ENCODE measurements at regions not wholly inside any gene's neighbourhood (a gene's known extent, or its start where the extent isn't known, plus 50 kb on each side); places are given as distances from the start of the nearest gene placed in this dataset.

GRCh38 chr2:63658176-63658968 lies 69.6 kb downstream of the MDH1 start:
- Histone ChIP-seq H3K36me3 (ENCODE audit: insufficient read depth, low read length) (no peaks in the 10 kb centered on the region), H3K4me2 (ENCODE audit: low read length) (no peak overlapping the region), H3K9me3 (replicated peaks; ENCODE audit: low read length) (no peaks in the 10 kb centered on the region), H3K4me3 (ENCODE audit: low read length) (no peak overlapping the region), H3K9ac (ENCODE audit: low read depth, low read length) (no peak overlapping the region), H3K27me3 (ENCODE audit: control insufficient read depth, insufficient read depth, low read length) (no peaks in the 10 kb centered on the region), H3K4me1 (ENCODE audit: control insufficient read depth, insufficient read depth, low read length) (peaks cover 29% of the 10 kb centered on the region)

- H3K27me3 ChIP-seq (ENCODE audit: control insufficient read depth, insufficient read depth, low read length), result no peaks in the 10 kb centered on the region
- H3K4me3 ChIP-seq (ENCODE audit: low read length), result no peak overlapping the region
- H3K4me2 ChIP-seq (ENCODE audit: low read length), result no peak overlapping the region
Measured at GRCh38 chr2:63660060-63660459, 71.3 kb downstream of the MDH1 start.

GRCh38 chr2:63661076-63661475 lies 72.3 kb downstream of the MDH1 start:
- peak overlapping the region; percentile 2 for H3K9ac ChIP-seq (ENCODE audit: low read depth, low read length)
- H3K9me3 ChIP-seq (replicated peaks; ENCODE audit: low read length), result no peaks in the 10 kb centered on the region
- H3K4me3 ChIP-seq (ENCODE audit: low read length), result no peak overlapping the region
- no peaks in the 10 kb centered on the region for H3K36me3 ChIP-seq (ENCODE audit: insufficient read depth, low read length)
- peaks cover 42% of the 10 kb centered on the region for H3K4me1 ChIP-seq (ENCODE audit: control insufficient read depth, insufficient read depth, low read length)
- H3K4me2 ChIP-seq (ENCODE audit: low read length), result peak overlapping the region; percentile 14
- no peaks in the 10 kb centered on the region for H3K27me3 ChIP-seq (ENCODE audit: control insufficient read depth, insufficient read depth, low read length)

More at GRCh38 chr2:63660060-63660459, 71.3 kb downstream of the MDH1 start:
- H3K36me3 ChIP-seq (ENCODE audit: insufficient read depth, low read length), result no peaks in the 10 kb centered on the region
- peaks cover 32% of the 10 kb centered on the region for H3K4me1 ChIP-seq (ENCODE audit: control insufficient read depth, insufficient read depth, low read length)
- no peak overlapping the region for H3K9ac ChIP-seq (ENCODE audit: low read depth, low read length)
- H3K9me3 ChIP-seq (replicated peaks; ENCODE audit: low read length), result no peaks in the 10 kb centered on the region

- Histone ChIP-seq H3K27me3 (ENCODE audit: control insufficient read depth, insufficient read depth, low read length) (no peaks in the 10 kb centered on the region), H3K9ac (ENCODE audit: low read depth, low read length) (no peak overlapping the region), H3K4me3 (ENCODE audit: low read length) (no peak overlapping the region), H3K4me2 (ENCODE audit: low read length) (no peak overlapping the region), H3K36me3 (ENCODE audit: insufficient read depth, low read length) (no peaks in the 10 kb centered on the region), H3K9me3 (replicated peaks; ENCODE audit: low read length) (no peaks in the 10 kb centered on the region), H3K4me1 (ENCODE audit: control insufficient read depth, insufficient read depth, low read length) (peaks cover 49% of the 10 kb centered on the region)
Measured at GRCh38 chr2:63662028-63662804, 73.5 kb downstream of the MDH1 start.

GRCh38 chr2:63663013-63663864 lies 74.5 kb downstream of the MDH1 start:
- Histone ChIP-seq H3K4me1 (ENCODE audit: control insufficient read depth, insufficient read depth, low read length) (peaks cover 49% of the 10 kb centered on the region), H3K4me2 (ENCODE audit: low read length) (no peak overlapping the region), H3K36me3 (ENCODE audit: insufficient read depth, low read length) (no peaks in the 10 kb centered on the region), H3K9ac (ENCODE audit: low read depth, low read length) (no peak overlapping the region), H3K27me3 (ENCODE audit: control insufficient read depth, insufficient read depth, low read length) (no peaks in the 10 kb centered on the region), H3K4me3 (ENCODE audit: low read length) (no peak overlapping the region), H3K9me3 (replicated peaks; ENCODE audit: low read length) (no peaks in the 10 kb centered on the region)

- no peak overlapping the region for H3K9ac ChIP-seq (ENCODE audit: low read depth, low read length)
- peaks cover 45% of the 10 kb centered on the region for H3K4me1 ChIP-seq (ENCODE audit: control insufficient read depth, insufficient read depth, low read length)
- no peaks in the 10 kb centered on the region for H3K9me3 ChIP-seq (replicated peaks; ENCODE audit: low read length)
- no peaks in the 10 kb centered on the region for H3K36me3 ChIP-seq (ENCODE audit: insufficient read depth, low read length)
- no peaks in the 10 kb centered on the region for H3K27me3 ChIP-seq (ENCODE audit: control insufficient read depth, insufficient read depth, low read length)
- no peak overlapping the region for H3K4me2 ChIP-seq (ENCODE audit: low read length)
- no peak overlapping the region for H3K4me3 ChIP-seq (ENCODE audit: low read length)
Measured at GRCh38 chr2:63665091-63665490, 76.3 kb downstream of the MDH1 start.

GRCh38 chr2:63665846-63666475 lies 77.2 kb downstream of the MDH1 start:
- Histone ChIP-seq H3K27me3 (ENCODE audit: control insufficient read depth, insufficient read depth, low read length) (no peaks in the 10 kb centered on the region), H3K36me3 (ENCODE audit: insufficient read depth, low read length) (no peaks in the 10 kb centered on the region), H3K4me1 (ENCODE audit: control insufficient read depth, insufficient read depth, low read length) (peaks cover 39% of the 10 kb centered on the region), H3K9me3 (replicated peaks; ENCODE audit: low read length) (no peaks in the 10 kb centered on the region), H3K4me2 (ENCODE audit: low read length) (peak overlapping the region; percentile 44), H3K4me3 (ENCODE audit: low read length) (no peak overlapping the region), H3K9ac (ENCODE audit: low read depth, low read length) (peak overlapping the region; percentile 36)

- no peaks in the 10 kb centered on the region for H3K36me3 ChIP-seq (ENCODE audit: insufficient read depth, low read length)
- no peak overlapping the region for H3K4me3 ChIP-seq (ENCODE audit: low read length)
- H3K4me2 ChIP-seq (ENCODE audit: low read length), result no peak overlapping the region
- H3K27me3 ChIP-seq (ENCODE audit: control insufficient read depth, insufficient read depth, low read length), result no peaks in the 10 kb centered on the region
- H3K9ac ChIP-seq (ENCODE audit: low read depth, low read length), result no peak overlapping the region
- peaks cover 30% of the 10 kb centered on the region for H3K4me1 ChIP-seq (ENCODE audit: control insufficient read depth, insufficient read depth, low read length)
- H3K9me3 ChIP-seq (replicated peaks; ENCODE audit: low read length), result no peaks in the 10 kb centered on the region
Measured at GRCh38 chr2:63667132-63667700, 78.5 kb downstream of the MDH1 start.

- H3K4me3 ChIP-seq (ENCODE audit: low read length), result no peak overlapping the region
- H3K36me3 ChIP-seq (ENCODE audit: insufficient read depth, low read length), result no peaks in the 10 kb centered on the region
- H3K4me2 ChIP-seq (ENCODE audit: low read length), result no peak overlapping the region
- no peaks in the 10 kb centered on the region for H3K27me3 ChIP-seq (ENCODE audit: control insufficient read depth, insufficient read depth, low read length)
- H3K4me1 ChIP-seq (ENCODE audit: control insufficient read depth, insufficient read depth, low read length), result peaks cover 23% of the 10 kb centered on the region
- no peaks in the 10 kb centered on the region for H3K9me3 ChIP-seq (replicated peaks; ENCODE audit: low read length)
- H3K9ac ChIP-seq (ENCODE audit: low read depth, low read length), result no peak overlapping the region
Measured at GRCh38 chr2:63668000-63668399, 79.2 kb downstream of the MDH1 start.

- Histone ChIP-seq H3K4me1 (ENCODE audit: control insufficient read depth, insufficient read depth, low read length) (peaks cover 19% of the 10 kb centered on the region), H3K9ac (ENCODE audit: low read depth, low read length) (no peak overlapping the region), H3K36me3 (ENCODE audit: insufficient read depth, low read length) (no peaks in the 10 kb centered on the region), H3K9me3 (replicated peaks; ENCODE audit: low read length) (no peaks in the 10 kb centered on the region), H3K27me3 (ENCODE audit: control insufficient read depth, insufficient read depth, low read length) (no peaks in the 10 kb centered on the region), H3K4me2 (ENCODE audit: low read length) (no peak overlapping the region), H3K4me3 (ENCODE audit: low read length) (no peak overlapping the region)
Measured at GRCh38 chr2:63668466-63668865, 79.7 kb downstream of the MDH1 start.

Measured in skeletal muscle satellite cell (primary cell).